GM18909 (cell line): ENCODE measurements at regions not wholly inside any gene's neighbourhood (a gene's known extent, or its start where the extent isn't known, plus 50 kb on each side); places are given as distances from the start of the nearest gene placed in this dataset.
"Not testable (repeated sequence)": the region's sequence is repeated elsewhere in the genome, so short reads cannot be mapped to it uniquely, and the experiment has no call there.

ENCODE experiments used
- ATAC-seq: cut with Tn5 transposase; IDR thresholded peaks from one replicate; pipeline ENCODE4 v1.9.1; 2021; ENCODE audit warnings: mild to moderate bottlenecking; ENCODE audit not compliant: unreplicated experiment, poor library complexity

GRCh38 chr4:77220828-77221613, 64.0 kb downstream of the CCNG2 start:
- no peak for ATAC-seq

GRCh38 chr4:77225022-77225421, 68.0 kb downstream of the CCNG2 start:
- no peak for ATAC-seq

- ATAC-seq = no peak
Measured at GRCh38 chr4:77226939-77227705, 70.1 kb downstream of the CCNG2 start.

- no peak for ATAC-seq
Measured at GRCh38 chr4:77229433-77229832, 72.4 kb downstream of the CCNG2 start.

- ATAC-seq = no peak
Measured at GRCh38 chr4:77232653-77233052, 75.6 kb downstream of the CCNG2 start.

GRCh38 chr4:77235289-77235854, 78.4 kb downstream of the CCNG2 start:
- ATAC-seq = peak; percentile 60

GRCh38 chr4:77236806-77237205, 79.8 kb downstream of the CCNG2 start:
- ATAC-seq = no peak

- peak; percentile 83 for ATAC-seq
Measured at GRCh38 chr4:77240469-77241066, 83.6 kb downstream of the CCNG2 start.

GRCh38 chr4:77248805-77249204, 91.8 kb downstream of the CCNG2 start:
- ATAC-seq = no peak

- ATAC-seq = no peak
Measured at GRCh38 chr4:77251751-77252150, 94.7 kb downstream of the CCNG2 start.

GRCh38 chr4:77263247-77263646, 106.2 kb downstream of the CCNG2 start:
- ATAC-seq = no peak

GRCh38 chr4:77263976-77264375, 107.0 kb downstream of the CCNG2 start:
- ATAC-seq = not testable (repeated sequence)

GRCh38 chr4:77264826-77265225, 107.8 kb downstream of the CCNG2 start:
- no peak for ATAC-seq

- no peak for ATAC-seq
Measured at GRCh38 chr4:77268108-77268507, 111.1 kb downstream of the CCNG2 start.

- ATAC-seq = no peak
Measured at GRCh38 chr4:77269505-77269904, 112.5 kb downstream of the CCNG2 start.

GRCh38 chr4:77273412-77273811, 116.4 kb downstream of the CCNG2 start:
- ATAC-seq = no peak

GRCh38 chr4:77279114-77279513, 122.1 kb downstream of the CCNG2 start:
- not testable (repeated sequence) for ATAC-seq

- no peak for ATAC-seq
Measured at GRCh38 chr4:77282305-77282704, 125.3 kb downstream of the CCNG2 start.

GRCh38 chr4:77284036-77284435, 127.0 kb downstream of the CCNG2 start:
- ATAC-seq = no peak

- no peak for ATAC-seq
Measured at GRCh38 chr4:77286906-77287305, 129.9 kb downstream of the CCNG2 start.

- ATAC-seq = no peak
Measured at GRCh38 chr4:77293426-77293825, 136.4 kb downstream of the CCNG2 start.
